Transverse colon (tissue), 3 donors: ENCODE measurements at regions not wholly inside any gene's neighbourhood (a gene's known extent, or its start where the extent isn't known, plus 50 kb on each side); places are given as distances from the start of the nearest gene placed in this dataset.

Source experiments
- EP300 ChIP-seq: sonication (generic); formaldehyde crosslinking; IDR thresholded peaks from one replicate; pipeline ENCODE4 v1.6.1; 2017; ENCODE audit warnings: antibody characterized with exemption, low read depth
- POLR2A ChIP-seq: fragments of 450-650 bp; IDR thresholded peaks from one replicate; pipeline ENCODE4 v1.6.1; 2016; ENCODE audit warnings: antibody characterized with exemption, mild to moderate bottlenecking, moderate library complexity
- TF ChIP-seq, protein P1 (sequence below), 5 experiments: fragments of 200-600 bp in 3 of 5; fragments of 450-650 bp in 2 of 5; sonication (generic) in 3 of 5; IDR thresholded peaks; 1 replicate in 2 of 5; 2 replicates in 3 of 5; pipeline ENCODE4 v1.5.1; 2016 to 2017; ENCODE audit warnings: antibody characterized with exemption in 5 of 5, inconsistent platforms in 3 of 5, mild to moderate bottlenecking in 2 of 5, moderate library complexity in 1 of 5

- TF ChIP-seq, protein P1, sequence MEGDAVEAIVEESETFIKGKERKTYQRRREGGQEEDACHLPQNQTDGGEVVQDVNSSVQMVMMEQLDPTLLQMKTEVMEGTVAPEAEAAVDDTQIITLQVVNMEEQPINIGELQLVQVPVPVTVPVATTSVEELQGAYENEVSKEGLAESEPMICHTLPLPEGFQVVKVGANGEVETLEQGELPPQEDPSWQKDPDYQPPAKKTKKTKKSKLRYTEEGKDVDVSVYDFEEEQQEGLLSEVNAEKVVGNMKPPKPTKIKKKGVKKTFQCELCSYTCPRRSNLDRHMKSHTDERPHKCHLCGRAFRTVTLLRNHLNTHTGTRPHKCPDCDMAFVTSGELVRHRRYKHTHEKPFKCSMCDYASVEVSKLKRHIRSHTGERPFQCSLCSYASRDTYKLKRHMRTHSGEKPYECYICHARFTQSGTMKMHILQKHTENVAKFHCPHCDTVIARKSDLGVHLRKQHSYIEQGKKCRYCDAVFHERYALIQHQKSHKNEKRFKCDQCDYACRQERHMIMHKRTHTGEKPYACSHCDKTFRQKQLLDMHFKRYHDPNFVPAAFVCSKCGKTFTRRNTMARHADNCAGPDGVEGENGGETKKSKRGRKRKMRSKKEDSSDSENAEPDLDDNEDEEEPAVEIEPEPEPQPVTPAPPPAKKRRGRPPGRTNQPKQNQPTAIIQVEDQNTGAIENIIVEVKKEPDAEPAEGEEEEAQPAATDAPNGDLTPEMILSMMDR (IDR thresholded peaks at IDR 0.05) = no peak
- TF ChIP-seq POLR2A (no peak), EP300 (no peak)
These were observed 113.6 kb upstream of the MDFIC2 start for GRCh38 chr3:70426071-70426470.
